ENCODE measurements at regions not wholly inside any gene's neighbourhood (a gene's known extent, or its start where the extent isn't known, plus 50 kb on each side); places are given as distances from the start of the nearest gene placed in this dataset.

DNA sequence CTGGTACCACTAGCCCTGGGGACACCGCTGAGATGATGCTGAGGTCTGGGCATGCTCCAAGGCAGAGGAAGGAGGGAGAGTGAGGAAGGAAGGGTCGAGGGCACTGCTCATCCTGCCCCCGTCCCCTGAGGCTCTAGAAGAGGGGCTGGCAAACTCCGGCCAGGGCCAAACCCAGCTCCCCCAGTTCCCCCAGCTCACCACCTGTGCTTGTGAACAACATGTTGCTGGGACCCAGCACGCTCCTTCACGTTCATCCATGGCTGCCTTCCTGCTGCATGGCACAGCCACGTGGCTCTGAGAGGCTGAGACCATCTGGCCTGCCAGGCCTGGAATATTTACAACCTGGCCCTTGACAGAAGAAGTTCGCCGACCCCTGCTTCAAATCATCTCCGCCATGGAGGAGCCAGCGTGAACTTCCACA lies 81.2 kb downstream of the RBFOX3 start:
- no peak overlapping the region for H3K4me3 ChIP-seq (ENCODE audit: low read depth, low read length)
- TF ChIP-seq, protein P1, sequence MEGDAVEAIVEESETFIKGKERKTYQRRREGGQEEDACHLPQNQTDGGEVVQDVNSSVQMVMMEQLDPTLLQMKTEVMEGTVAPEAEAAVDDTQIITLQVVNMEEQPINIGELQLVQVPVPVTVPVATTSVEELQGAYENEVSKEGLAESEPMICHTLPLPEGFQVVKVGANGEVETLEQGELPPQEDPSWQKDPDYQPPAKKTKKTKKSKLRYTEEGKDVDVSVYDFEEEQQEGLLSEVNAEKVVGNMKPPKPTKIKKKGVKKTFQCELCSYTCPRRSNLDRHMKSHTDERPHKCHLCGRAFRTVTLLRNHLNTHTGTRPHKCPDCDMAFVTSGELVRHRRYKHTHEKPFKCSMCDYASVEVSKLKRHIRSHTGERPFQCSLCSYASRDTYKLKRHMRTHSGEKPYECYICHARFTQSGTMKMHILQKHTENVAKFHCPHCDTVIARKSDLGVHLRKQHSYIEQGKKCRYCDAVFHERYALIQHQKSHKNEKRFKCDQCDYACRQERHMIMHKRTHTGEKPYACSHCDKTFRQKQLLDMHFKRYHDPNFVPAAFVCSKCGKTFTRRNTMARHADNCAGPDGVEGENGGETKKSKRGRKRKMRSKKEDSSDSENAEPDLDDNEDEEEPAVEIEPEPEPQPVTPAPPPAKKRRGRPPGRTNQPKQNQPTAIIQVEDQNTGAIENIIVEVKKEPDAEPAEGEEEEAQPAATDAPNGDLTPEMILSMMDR (IDR thresholded peaks at IDR 0.05; ENCODE audit: insufficient read depth, low read depth, low read length): no peak
- H3K36me3 ChIP-seq (ENCODE audit: control insufficient read depth, insufficient read depth, low read length): no peaks in the 10 kb centered on the region
- no peak for DNase-seq (ENCODE audit: low read depth)
- ChIA-PET POLR2A (no interaction called here), CTCF (no interaction called here)
- H3K27me3 ChIP-seq (ENCODE audit: control insufficient read depth, insufficient read depth, low read length): no peaks in the 10 kb centered on the region

DNA sequence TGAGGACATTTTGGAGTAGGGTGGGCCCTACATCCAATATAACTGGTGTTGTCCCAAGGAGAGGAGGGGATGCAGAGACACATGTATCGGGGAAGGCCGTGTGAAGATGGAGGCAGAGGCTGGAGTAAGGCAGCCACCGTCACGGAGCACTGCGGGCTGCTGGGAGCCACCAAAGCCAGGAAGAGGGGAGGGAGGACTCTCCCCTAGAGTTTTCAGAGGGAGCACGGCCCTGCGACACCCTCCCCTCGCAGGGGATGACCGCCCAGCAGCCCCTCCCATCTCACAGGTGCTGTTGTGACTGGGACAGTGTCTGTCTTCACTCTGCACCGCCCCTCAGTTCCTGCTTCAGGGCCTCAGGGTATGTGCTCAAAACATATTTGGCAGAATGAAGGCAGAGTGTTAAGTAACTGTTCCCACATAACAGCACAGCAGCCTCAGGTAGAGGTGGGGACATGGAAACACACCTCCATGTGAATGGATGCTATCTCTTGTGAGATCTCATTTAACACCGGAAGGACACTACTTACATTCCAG lies 82.2 kb downstream of the RBFOX3 start:
- Histone ChIP-seq H3K4me3 (ENCODE audit: low read depth, low read length) (no peak overlapping the region), H3K27me3 (ENCODE audit: control insufficient read depth, insufficient read depth, low read length) (peaks cover under 1% of the 10 kb centered on the region; the same call in 1 of the 2 replicates), H3K36me3 (ENCODE audit: control insufficient read depth, insufficient read depth, low read length) (no peaks in the 10 kb centered on the region)
- POLR2A ChIA-PET: no interaction called here
- no peak for DNase-seq (ENCODE audit: low read depth)
- CTCF ChIA-PET: no interaction called here
- TF ChIP-seq, protein P1 (IDR thresholded peaks at IDR 0.05; ENCODE audit: insufficient read depth, low read depth, low read length): no peak

DNA sequence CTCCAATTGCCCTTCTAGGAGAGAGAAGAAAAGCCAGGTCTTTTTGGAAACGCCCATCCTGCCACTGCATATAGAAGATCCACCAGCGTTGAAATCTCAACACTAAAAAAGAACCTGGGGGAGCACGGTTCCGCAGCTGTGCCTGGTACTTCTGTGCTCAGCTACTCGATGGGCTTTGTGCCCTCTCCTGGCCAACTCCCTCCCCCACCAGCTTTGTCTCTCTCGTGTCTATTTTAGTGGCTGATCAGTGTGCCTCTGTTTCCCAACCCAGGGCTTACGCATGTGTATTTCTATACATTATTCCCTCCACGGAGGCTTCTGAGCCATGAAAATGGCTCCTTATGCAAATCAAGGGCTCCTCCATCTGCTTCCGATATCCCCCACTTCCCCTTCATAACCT lies 83.5 kb downstream of the RBFOX3 start:
- TF ChIP-seq, protein P1 (IDR thresholded peaks at IDR 0.05; ENCODE audit: insufficient read depth, low read depth, low read length): no peak
- Histone ChIP-seq H3K27me3 (ENCODE audit: control insufficient read depth, insufficient read depth, low read length) (peaks cover 1% of the 10 kb centered on the region; the same call in 1 of the 2 replicates), H3K4me3 (ENCODE audit: low read depth, low read length) (no peak overlapping the region), H3K36me3 (ENCODE audit: control insufficient read depth, insufficient read depth, low read length) (no peaks in the 10 kb centered on the region)
- ChIA-PET CTCF (no interaction called here), POLR2A (no interaction called here)
- DNase-seq (ENCODE audit: low read depth): no peak

DNA sequence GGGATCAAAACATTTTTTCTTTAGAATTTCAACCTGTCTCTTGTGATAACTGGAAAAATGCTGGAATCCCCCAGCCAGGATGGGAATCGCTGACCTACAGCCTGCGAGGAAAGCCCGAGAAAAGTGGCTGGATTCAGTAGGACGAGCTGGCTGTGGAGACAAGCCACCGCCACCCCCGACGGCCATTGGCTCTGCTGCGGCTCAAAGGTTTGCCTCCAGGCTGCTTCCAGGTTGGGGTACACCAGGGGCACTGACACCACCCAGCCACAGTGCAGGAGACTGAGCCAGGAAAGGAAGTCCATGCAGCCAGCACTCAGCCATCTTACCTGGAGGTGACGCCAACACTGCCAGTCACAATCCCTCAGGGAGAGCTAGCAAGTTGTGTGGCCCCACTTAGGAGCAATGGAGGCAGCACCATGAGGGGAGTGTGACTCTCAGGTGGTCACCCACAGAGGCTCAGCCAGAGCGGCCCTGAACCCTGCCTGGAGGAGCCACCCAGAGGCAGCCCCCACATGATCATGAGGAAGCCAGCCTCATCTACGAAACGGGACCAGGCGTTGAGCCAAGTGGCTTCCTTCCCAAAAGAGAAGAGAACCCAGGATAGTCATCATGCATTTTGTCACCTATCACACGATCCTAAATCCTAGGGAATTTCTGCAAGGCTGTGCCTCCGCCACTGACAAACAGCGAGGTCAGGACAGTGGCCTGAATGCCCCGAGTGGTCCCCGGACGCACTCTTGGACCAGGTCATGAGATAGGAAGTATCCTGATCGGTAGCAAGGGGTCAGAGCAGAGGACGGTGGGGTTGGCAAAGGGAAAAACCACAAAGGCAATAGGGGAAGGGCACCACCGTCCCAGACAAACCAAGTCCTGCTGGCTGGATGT lies 84.8 kb downstream of the RBFOX3 start:
- peaks cover 1% of the 10 kb centered on the region; the same call in 1 of the 2 replicates for H3K27me3 ChIP-seq (ENCODE audit: control insufficient read depth, insufficient read depth, low read length)
- DNase-seq (ENCODE audit: low read depth): no peak
- TF ChIP-seq, protein P1 (IDR thresholded peaks at IDR 0.05; ENCODE audit: insufficient read depth, low read depth, low read length): no peak
- CTCF ChIA-PET: no interaction called here
- H3K4me3 ChIP-seq (ENCODE audit: low read depth, low read length): no peak overlapping the region
- POLR2A ChIA-PET: no interaction called here
- H3K36me3 ChIP-seq (ENCODE audit: control insufficient read depth, insufficient read depth, low read length): no peaks in the 10 kb centered on the region

DNA sequence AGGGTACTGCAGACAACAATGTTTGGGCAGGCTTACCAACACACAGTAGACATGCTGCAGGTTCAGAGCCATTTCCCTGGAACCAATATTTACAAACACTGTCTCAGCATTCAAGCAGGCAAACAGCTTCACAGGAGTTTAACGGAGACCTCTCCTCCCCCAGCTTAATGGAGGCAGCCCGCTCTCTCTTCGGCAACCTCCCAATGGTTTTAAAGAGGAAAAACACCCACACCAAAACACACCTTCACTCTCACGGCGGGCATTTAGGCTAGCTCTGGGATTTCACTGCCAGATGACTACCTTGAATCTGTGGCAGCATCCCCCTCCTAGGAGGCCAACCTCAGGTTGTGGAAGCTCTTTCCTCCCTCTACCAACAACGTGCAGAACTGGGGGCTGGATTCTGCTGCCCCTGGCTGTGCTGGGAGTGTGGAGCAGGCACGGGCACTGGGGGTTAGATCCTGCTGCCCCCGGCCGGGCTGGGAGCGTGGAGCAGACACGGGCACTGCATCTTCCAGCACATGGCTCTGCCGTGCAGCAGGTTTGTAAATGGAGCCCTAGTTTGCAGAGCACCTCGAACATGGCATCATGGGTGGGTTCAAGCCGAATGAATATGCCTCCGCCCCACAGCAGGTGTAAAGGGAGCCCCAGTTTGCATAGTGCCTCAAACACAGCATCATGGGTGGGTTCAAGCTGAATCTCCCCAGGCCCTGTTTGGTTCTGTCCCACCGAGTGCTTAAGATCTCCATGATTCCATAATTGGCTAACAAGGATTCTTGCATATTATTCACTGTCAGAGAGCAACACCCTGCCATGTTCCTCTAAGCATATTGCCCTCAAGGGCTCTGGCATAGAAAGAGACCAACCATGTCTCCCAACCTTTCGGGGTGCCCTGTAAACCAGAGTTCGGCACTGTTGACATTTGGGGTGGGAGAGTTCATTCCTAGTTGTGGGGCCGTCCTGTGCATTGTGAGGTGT lies 86.4 kb downstream of the RBFOX3 start:
- ChIA-PET POLR2A (no interaction called here), CTCF (no interaction called here)
- Histone ChIP-seq H3K4me3 (ENCODE audit: low read depth, low read length) (no peak overlapping the region), H3K27me3 (ENCODE audit: control insufficient read depth, insufficient read depth, low read length) (peaks cover 1% of the 10 kb centered on the region; the same call in 1 of the 2 replicates), H3K36me3 (ENCODE audit: control insufficient read depth, insufficient read depth, low read length) (no peaks in the 10 kb centered on the region)
- TF ChIP-seq, protein P1 (IDR thresholded peaks at IDR 0.05; ENCODE audit: insufficient read depth, low read depth, low read length): no peak
- DNase-seq (ENCODE audit: low read depth): no peak

Data from BJ (cell line).